ENCODE measurements at regions not wholly inside any gene's neighbourhood (a gene's known extent, or its start where the extent isn't known, plus 50 kb on each side); places are given as distances from the start of the nearest gene placed in this dataset.

DNA sequence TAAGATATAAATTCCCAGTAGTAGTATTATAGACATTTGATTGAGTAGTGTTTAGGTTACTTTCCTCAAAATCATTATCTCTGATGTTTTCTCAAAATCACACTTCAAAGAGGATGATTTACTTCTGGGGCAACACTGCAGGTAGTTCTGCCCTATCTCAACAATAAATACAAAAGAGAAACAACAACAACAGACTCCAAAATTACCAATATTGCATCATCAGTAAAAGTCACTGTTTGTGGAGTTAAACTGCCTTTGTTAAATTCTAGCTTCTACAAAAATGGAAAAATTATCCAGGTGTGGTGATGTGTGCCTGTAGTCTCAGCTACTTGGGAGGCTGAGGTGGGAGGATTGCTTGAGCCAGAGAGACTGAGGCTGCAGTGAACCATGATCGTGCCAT is 637.6 kb upstream of the ZNF608 start:
- Mint-ChIP-seq H3K4me3 (ENCODE audit: unreplicated experiment) (no peak overlapping the region), H3K4me1 (ENCODE audit: low read depth, unreplicated experiment) (peaks cover 15% of the 10 kb centered on the region), H3K27ac (ENCODE audit: unreplicated experiment) (no peak overlapping the region), H3K27me3 (ENCODE audit: unreplicated experiment) (peaks cover 2% of the 10 kb centered on the region), H3K9me3 (ENCODE audit: unreplicated experiment) (no peaks in the 10 kb centered on the region), H3K36me3 (ENCODE audit: unreplicated experiment) (no peaks in the 10 kb centered on the region)
- DNase-seq, result no peak
- TF ChIP-seq, protein P1, sequence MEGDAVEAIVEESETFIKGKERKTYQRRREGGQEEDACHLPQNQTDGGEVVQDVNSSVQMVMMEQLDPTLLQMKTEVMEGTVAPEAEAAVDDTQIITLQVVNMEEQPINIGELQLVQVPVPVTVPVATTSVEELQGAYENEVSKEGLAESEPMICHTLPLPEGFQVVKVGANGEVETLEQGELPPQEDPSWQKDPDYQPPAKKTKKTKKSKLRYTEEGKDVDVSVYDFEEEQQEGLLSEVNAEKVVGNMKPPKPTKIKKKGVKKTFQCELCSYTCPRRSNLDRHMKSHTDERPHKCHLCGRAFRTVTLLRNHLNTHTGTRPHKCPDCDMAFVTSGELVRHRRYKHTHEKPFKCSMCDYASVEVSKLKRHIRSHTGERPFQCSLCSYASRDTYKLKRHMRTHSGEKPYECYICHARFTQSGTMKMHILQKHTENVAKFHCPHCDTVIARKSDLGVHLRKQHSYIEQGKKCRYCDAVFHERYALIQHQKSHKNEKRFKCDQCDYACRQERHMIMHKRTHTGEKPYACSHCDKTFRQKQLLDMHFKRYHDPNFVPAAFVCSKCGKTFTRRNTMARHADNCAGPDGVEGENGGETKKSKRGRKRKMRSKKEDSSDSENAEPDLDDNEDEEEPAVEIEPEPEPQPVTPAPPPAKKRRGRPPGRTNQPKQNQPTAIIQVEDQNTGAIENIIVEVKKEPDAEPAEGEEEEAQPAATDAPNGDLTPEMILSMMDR (IDR thresholded peaks at IDR 0.05; ENCODE audit: partially characterized antibody, unreplicated experiment), result no peak

GRCh38 chr5:125390326-125390725 is 643.9 kb upstream of the ZNF608 start:
- H3K27ac Mint-ChIP-seq (ENCODE audit: unreplicated experiment), result no peak overlapping the region
- no peaks in the 10 kb centered on the region for H3K27me3 Mint-ChIP-seq (ENCODE audit: unreplicated experiment)
- TF ChIP-seq, protein P1 (IDR thresholded peaks at IDR 0.05; ENCODE audit: partially characterized antibody, unreplicated experiment), result no peak
- no peak overlapping the region for H3K4me3 Mint-ChIP-seq (ENCODE audit: unreplicated experiment)
- no peaks in the 10 kb centered on the region for H3K36me3 Mint-ChIP-seq (ENCODE audit: unreplicated experiment)
- H3K4me1 Mint-ChIP-seq (ENCODE audit: low read depth, unreplicated experiment), result peaks cover 11% of the 10 kb centered on the region
- DNase-seq, result no peak
- no peaks in the 10 kb centered on the region for H3K9me3 Mint-ChIP-seq (ENCODE audit: unreplicated experiment)

- Mint-ChIP-seq H3K4me3 (ENCODE audit: unreplicated experiment) (no peak overlapping the region), H3K4me1 (ENCODE audit: low read depth, unreplicated experiment) (peaks cover 3% of the 10 kb centered on the region), H3K36me3 (ENCODE audit: unreplicated experiment) (no peaks in the 10 kb centered on the region), H3K27ac (ENCODE audit: unreplicated experiment) (no peak overlapping the region), H3K27me3 (ENCODE audit: unreplicated experiment) (no peaks in the 10 kb centered on the region), H3K9me3 (ENCODE audit: unreplicated experiment) (no peaks in the 10 kb centered on the region)
- TF ChIP-seq, protein P1 (IDR thresholded peaks at IDR 0.05; ENCODE audit: partially characterized antibody, unreplicated experiment), result no peak
- DNase-seq, result no peak
These were observed 646.9 kb upstream of the ZNF608 start for GRCh38 chr5:125393221-125393815.

DNA sequence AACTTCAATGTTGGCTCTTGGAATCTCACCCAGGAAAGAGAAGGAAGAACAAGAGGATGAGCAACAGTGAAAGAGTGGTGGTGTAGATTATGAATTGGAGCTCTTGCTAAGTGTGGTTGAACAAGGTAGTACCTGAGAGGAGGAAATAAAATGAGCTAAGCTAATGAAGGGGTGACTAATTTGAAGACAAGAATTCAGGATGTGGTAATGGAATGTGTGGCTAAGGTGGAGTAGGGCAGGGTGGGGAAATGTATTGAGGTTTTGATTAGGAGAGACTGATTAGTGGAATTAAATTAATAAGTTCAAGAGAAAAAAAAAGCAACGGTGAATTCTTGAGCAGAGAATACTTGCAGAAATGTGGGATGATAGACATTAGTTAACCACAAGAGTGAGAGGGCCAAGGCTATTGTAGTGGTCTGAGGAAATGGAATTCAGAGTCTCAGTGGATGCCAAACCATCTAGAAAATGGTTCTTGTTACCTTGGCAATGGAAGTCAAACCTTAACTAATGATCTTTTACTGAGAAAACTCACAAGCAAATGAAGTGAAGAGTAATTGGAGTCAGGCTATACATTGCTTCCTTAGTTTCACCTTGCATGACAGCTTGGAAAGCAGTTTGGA is 648.3 kb upstream of the ZNF608 start:
- Mint-ChIP-seq H3K9me3 (ENCODE audit: unreplicated experiment) (no peaks in the 10 kb centered on the region), H3K4me1 (ENCODE audit: low read depth, unreplicated experiment) (no peaks in the 10 kb centered on the region), H3K27ac (ENCODE audit: unreplicated experiment) (no peak overlapping the region), H3K36me3 (ENCODE audit: unreplicated experiment) (no peaks in the 10 kb centered on the region), H3K4me3 (ENCODE audit: unreplicated experiment) (no peak overlapping the region), H3K27me3 (ENCODE audit: unreplicated experiment) (no peaks in the 10 kb centered on the region)
- TF ChIP-seq, protein P1 (IDR thresholded peaks at IDR 0.05; ENCODE audit: partially characterized antibody, unreplicated experiment), result no peak
- DNase-seq, result no peak

GRCh38 chr5:125396462-125396861 is 650.0 kb upstream of the ZNF608 start:
- no peaks in the 10 kb centered on the region for H3K36me3 Mint-ChIP-seq (ENCODE audit: unreplicated experiment)
- H3K4me1 Mint-ChIP-seq (ENCODE audit: low read depth, unreplicated experiment), result no peaks in the 10 kb centered on the region
- H3K9me3 Mint-ChIP-seq (ENCODE audit: unreplicated experiment), result no peaks in the 10 kb centered on the region
- DNase-seq, result no peak
- H3K27me3 Mint-ChIP-seq (ENCODE audit: unreplicated experiment), result no peaks in the 10 kb centered on the region
- TF ChIP-seq, protein P1 (IDR thresholded peaks at IDR 0.05; ENCODE audit: partially characterized antibody, unreplicated experiment), result no peak
- H3K27ac Mint-ChIP-seq (ENCODE audit: unreplicated experiment), result no peak overlapping the region
- no peak overlapping the region for H3K4me3 Mint-ChIP-seq (ENCODE audit: unreplicated experiment)

All from glutamatergic neuron (in vitro differentiated cells).